RWPE1 (cell line): ENCODE measurements at regions not wholly inside any gene's neighbourhood (a gene's known extent, or its start where the extent isn't known, plus 50 kb on each side); places are given as distances from the start of the nearest gene placed in this dataset.

ENCODE experiments used
- CTCF ChIA-PET: fragments of 350-600 bp; sonication (Branson Sonifier 250); formaldehyde crosslinking; extraction: SDS; loops from one replicate; lab custom pipeline; 2021; lab: Yijun Ruan, JAX
- POLR2A ChIA-PET: fragments of 400-600 bp; formaldehyde crosslinking; extraction: SDS; loops from one replicate; lab custom pipeline; 2020; ENCODE audit warnings: antibody characterized with exemption; ENCODE audit not compliant: low non-redundant PET; lab: Yijun Ruan, JAX
- DNase-seq: peaks from one replicate; pipeline ENCODE4 v3.0.0; 2012; ENCODE audit warnings: low spot score
- H3K27ac ChIP-seq: fragments of 450-650 bp; 2 replicates; pipeline ENCODE4 v1.5.1; 2017
- CTCF ChIP-seq: fragments of 450-650 bp; conservative IDR thresholded peaks from 2 replicates; pipeline ENCODE4 v1.5.1; 2017; ENCODE audit warnings: low read depth, mild to moderate bottlenecking

GRCh38 chr5:38642189-38642911 lies 85.9 kb upstream of the LIFR start:
- ChIA-PET POLR2A (no interaction called here), CTCF (interaction anchor here (0.6 to 0.7 kb wide), 2 partner anchors 9 to 805 kb away, joined by 3 to 4 read pairs; no protein-coding TSS in a partner anchor)
- no peak for DNase-seq
- no peak overlapping the region for H3K27ac ChIP-seq
- TF ChIP-seq CTCF: no peak

GRCh38 chr5:38643616-38644015 lies 87.2 kb upstream of the LIFR start:
- TF ChIP-seq CTCF: no peak
- no peak for DNase-seq
- no peak overlapping the region for H3K27ac ChIP-seq
- ChIA-PET POLR2A (no interaction called here), CTCF (no interaction called here)

- no peak for DNase-seq
- no peak for TF ChIP-seq CTCF
- no peak overlapping the region for H3K27ac ChIP-seq
- ChIA-PET POLR2A (no interaction called here), CTCF (interaction anchor here (0.7 kb wide), 1 partner anchor 127 kb away, joined by 3 read pairs; no protein-coding TSS in a partner anchor)
These were observed 89.1 kb upstream of the LIFR start for GRCh38 chr5:38645508-38645907.

GRCh38 chr5:38648703-38649291 lies 92.4 kb upstream of the LIFR start:
- H3K27ac ChIP-seq: no peak overlapping the region
- CTCF ChIA-PET: interaction anchor here (0.6 kb wide), 1 partner anchor 383 kb away, joined by 3 read pairs; no protein-coding TSS in a partner anchor
- DNase-seq: no peak
- POLR2A ChIA-PET: no interaction called here
- no peak for TF ChIP-seq CTCF

GRCh38 chr5:38650540-38650939 lies 94.1 kb upstream of the LIFR start:
- ChIA-PET POLR2A (no interaction called here), CTCF (interaction anchor here (0.5 kb wide), 1 partner anchor 326 kb away, joined by 3 read pairs; no protein-coding TSS in a partner anchor)
- no peak for DNase-seq
- H3K27ac ChIP-seq: no peak overlapping the region
- no peak for TF ChIP-seq CTCF

GRCh38 chr5:38650946-38651345 lies 94.5 kb upstream of the LIFR start:
- DNase-seq: no peak

More at GRCh38 chr5:38650946-38651345, 94.5 kb upstream of the LIFR start:
- no peak for TF ChIP-seq CTCF
- no peak overlapping the region for H3K27ac ChIP-seq
- CTCF ChIA-PET: interaction anchor here (0.5 to 1.0 kb wide), 2 partner anchors 221 to 326 kb away, joined by 3 to 4 read pairs; no protein-coding TSS in a partner anchor
- POLR2A ChIA-PET: no interaction called here
